K562 (cell line): ENCODE measurements at regions not wholly inside any gene's neighbourhood (a gene's known extent, or its start where the extent isn't known, plus 50 kb on each side); places are given as distances from the start of the nearest gene placed in this dataset.

ENCODE experiments used
- ATAC-seq: fragments of 200-7000 bp; cut with Tn5 transposase; 3 replicates; pipeline ENCODE4 v1.9.1; 2020; ENCODE audit warnings: moderate library complexity
- BruUV-seq: library from RNA; stranded (reverse); fragments of 400-500 nt; replicated peaks from 2 replicates; lab custom pipeline; 2021; lab: Mats Ljungman, UMichigan
- CTCF ChIA-PET: fragments of 300-600 bp; formaldehyde crosslinking; extraction: SDS; loops from one replicate; lab custom pipeline; 2021; ENCODE audit warnings: low intra/inter-chr PET ratio; lab: Yijun Ruan, JAX
- POLR2A ChIA-PET: fragments of 300-600, 350-650 bp; sonication (Branson Sonifier 250); formaldehyde crosslinking; extraction: SDS; loops from one replicate; lab custom pipeline; 2021; ENCODE audit warnings: antibody characterized with exemption, inconsistent platforms; lab: Yijun Ruan, JAX
- DNase-seq, 4 experiments: peaks; one replicate each; pipeline versions ENCODE4 v3.0.0 to v3.0.0-alpha.2; 2011 to 2018; ENCODE audit warnings: low spot score in 3 of 4, mixed read lengths in 3 of 4; ENCODE audit errors: extremely low read depth in 1 of 4
- FAIRE-seq: peaks from 2 replicates; lab custom pipeline; 2011; peaks lifted over from hg19 to GRCh38; lab: Jason Lieb, UNC
- H2AFZ ChIP-seq: 2 replicates; pipeline ENCODE4 v1.6.0; 2011; ENCODE audit warnings: low read depth, low read length, control low read depth, inconsistent platforms
- H3K27ac ChIP-seq: fragments of 200-600 bp; 3 replicates; pipeline ENCODE4 v1.8.0; 2011; ENCODE audit warnings: low read depth, mild to moderate bottlenecking, control low read depth, inconsistent platforms, low read length, moderate library complexity, mixed read lengths; ENCODE audit errors: extremely low read depth
- H3K27me3 ChIP-seq, 2 experiments: fragments of 300-600 bp in 1 of 2; 2 replicates in 1 of 2; 3 replicates in 1 of 2; pipeline versions ENCODE4 v1.6.0 to v1.8.0; 2011; ENCODE audit warnings: inconsistent platforms in 2 of 2, low read length in 2 of 2, mild to moderate bottlenecking in 1 of 2, mixed read lengths in 1 of 2, moderate library complexity in 1 of 2; ENCODE audit not compliant: control insufficient read depth in 2 of 2, insufficient read depth in 2 of 2
- H3K36me3 ChIP-seq: fragments of 300-600 bp; 3 replicates; pipeline ENCODE4 v1.8.0; 2011; ENCODE audit warnings: mild to moderate bottlenecking, low read length, inconsistent platforms; ENCODE audit not compliant: control insufficient read depth, insufficient read depth
- H3K4me1 ChIP-seq, 2 experiments: fragments of 200-600 bp in 1 of 2; replicated peaks in 1 of 2; 2 replicates in 1 of 2; 3 replicates in 1 of 2; pipeline versions ENCODE4 v1.5.1 to v1.8.0; 2011; ENCODE audit warnings: inconsistent platforms in 2 of 2, low read length in 2 of 2, mild to moderate bottlenecking in 1 of 2, mixed read lengths in 1 of 2, moderate library complexity in 1 of 2; ENCODE audit not compliant: control insufficient read depth in 2 of 2, insufficient read depth in 2 of 2
- H3K4me2 ChIP-seq: 2 replicates; pipeline ENCODE4 v1.6.1; 2011; ENCODE audit warnings: low read length, control low read depth, inconsistent platforms, mixed read lengths; ENCODE audit not compliant: insufficient read depth
- H3K4me3 ChIP-seq: fragments of 200-600 bp; sonication (generic), shearing (Covaris generic); 2 replicates; pipeline ENCODE4 v1.5.1; 2016; ENCODE audit warnings: control low read depth, inconsistent platforms
- H3K79me2 ChIP-seq: fragments of 200-600 bp; 3 replicates; pipeline ENCODE4 v1.8.0; 2011; ENCODE audit warnings: low read length, inconsistent platforms; ENCODE audit not compliant: control insufficient read depth, insufficient read depth
- H3K9ac ChIP-seq, 2 experiments: 2 replicates each; pipeline versions ENCODE4 v1.6.0 to v1.6.1; 2011; ENCODE audit warnings: low read depth in 2 of 2, low read length in 2 of 2, control low read depth in 1 of 2, inconsistent platforms in 1 of 2, mild to moderate bottlenecking in 1 of 2, mixed read lengths in 1 of 2; ENCODE audit not compliant: insufficient read depth in 1 of 2
- H3K9me1 ChIP-seq: one replicate; pipeline ENCODE4 v1.6.0; 2011; ENCODE audit warnings: inconsistent platforms, mild to moderate bottlenecking, low read length, moderate library complexity; ENCODE audit not compliant: control insufficient read depth, insufficient read depth
- H3K9me3 ChIP-seq: replicated peaks from 2 replicates; pipeline ENCODE4 v1.5.1; 2011; ENCODE audit warnings: low read depth, low read length, inconsistent platforms; ENCODE audit not compliant: control insufficient read depth, insufficient read depth
- H4K20me1 ChIP-seq: replicated peaks from 2 replicates; pipeline ENCODE4 v1.6.1; 2011; ENCODE audit warnings: low read length, inconsistent platforms, mixed read lengths; ENCODE audit not compliant: control insufficient read depth, insufficient read depth
- CCAR2 ChIP-seq: fragments of 200-400 bp; formaldehyde crosslinking; IDR thresholded peaks from 2 replicates; pipeline ENCODE4 v1.6.1; 2017; ENCODE audit warnings: mild to moderate bottlenecking, low read depth, low read length
- DPF2 ChIP-seq: fragments of 450-650 bp; IDR thresholded peaks from 2 replicates; pipeline ENCODE4 v1.6.1; 2016
- JUND ChIP-seq, 2 experiments: IDR thresholded peaks; 2 replicates in 1 of 2; 3 replicates in 1 of 2; pipeline ENCODE4 v1.6.1; 2011; ENCODE audit warnings: borderline replicate concordance in 2 of 2, low read depth in 2 of 2, low read length in 2 of 2, improper control_type of control experiment in 1 of 2, missing biosample characterization in 1 of 2, missing genetic modification characterization in 1 of 2, missing genetic modification reagents in 1 of 2
- MCM3 ChIP-seq: fragments of 450-650 bp; IDR thresholded peaks from 2 replicates; pipeline ENCODE4 v1.6.1; 2016
- TAF7 ChIP-seq: fragments of 450-650 bp; IDR thresholded peaks from 2 replicates; pipeline ENCODE4 v1.6.1; 2016; ENCODE audit warnings: missing genetic modification characterization, missing compliant biosample characterization
- TEAD2 ChIP-seq: fragments of 450-650 bp; IDR thresholded peaks from 2 replicates; pipeline ENCODE4 v1.6.1; 2016; ENCODE audit warnings: missing genetic modification characterization, control low read depth, missing compliant biosample characterization
- ZEB2 ChIP-seq: fragments of 450-650 bp; IDR thresholded peaks from 2 replicates; pipeline ENCODE4 v1.6.1; 2016
- in situ Hi-C: fragments of 300-500 bp; cut with MboI; formaldehyde crosslinking; loops from 4 replicates; pipeline ENCODE4 v1.15.0; 2018; ENCODE audit warnings: inconsistent platforms, mixed read lengths
- intact Hi-C: fragments of 100-400 bp; cut with micrococcal nuclease; formaldehyde crosslinking; loops from 2 replicates; pipeline ENCODE4 v1.14.2; 2022
- TF ChIP-seq, protein P1 (sequence below): conservative IDR thresholded peaks from 2 replicates; pipeline ENCODE4 v1.6.1; 2011; ENCODE audit warnings: low read depth, mild to moderate bottlenecking, low read length; ENCODE audit not compliant: control insufficient read depth
- TF ChIP-seq, protein P2 (sequence below): fragments of 450-650 bp; IDR thresholded peaks from 2 replicates; pipeline ENCODE4 v1.6.1; 2018; ENCODE audit warnings: mild to moderate bottlenecking, low read depth; ENCODE audit not compliant: partially characterized antibody
- TF ChIP-seq, protein P3 (sequence below), 2 experiments: fragments of 150-350 bp in 1 of 2; IDR thresholded peaks; 2 replicates each; pipeline ENCODE4 v1.6.1; 2012 to 2016; ENCODE audit warnings: low read depth in 2 of 2, low read length in 2 of 2, mild to moderate bottlenecking in 1 of 2, moderate library complexity in 1 of 2

DNA sequence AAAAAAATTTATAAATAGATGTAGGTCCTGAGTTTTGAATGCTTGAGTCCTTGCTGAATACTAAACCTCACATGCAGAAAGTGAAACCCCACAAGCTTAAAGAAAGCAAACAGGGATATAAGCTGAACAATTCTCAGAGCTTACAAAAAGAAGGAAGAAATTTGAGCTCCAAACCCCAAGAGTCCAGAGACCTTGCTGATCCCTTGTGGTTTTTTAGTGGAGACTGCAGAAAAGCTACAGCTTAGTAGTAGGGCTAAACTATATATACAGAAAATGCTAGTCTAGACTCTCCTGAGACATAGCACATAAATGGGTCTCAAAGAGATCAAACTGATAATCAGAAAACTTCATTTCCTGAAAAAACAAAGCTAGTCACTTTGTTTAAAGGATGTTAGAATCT lies 1548.1 kb upstream of the ZEB2 start:
- Histone ChIP-seq H2AFZ (no peak overlapping the region), H3K36me3 (no peaks in the 10 kb centered on the region), H3K79me2 (no peaks in the 10 kb centered on the region), H3K27me3 (no peaks in the 10 kb centered on the region), H3K27ac (no peak overlapping the region), H3K4me1 (no peaks in the 10 kb centered on the region), H3K9me1 (no peaks in the 10 kb centered on the region), H4K20me1 (no peaks in the 10 kb centered on the region), H3K9ac (no peak overlapping the region), H3K4me3 (no peak overlapping the region), H3K4me2 (no peak overlapping the region), H3K9me3 (no peaks in the 10 kb centered on the region)
- TF ChIP-seq, protein P1, sequence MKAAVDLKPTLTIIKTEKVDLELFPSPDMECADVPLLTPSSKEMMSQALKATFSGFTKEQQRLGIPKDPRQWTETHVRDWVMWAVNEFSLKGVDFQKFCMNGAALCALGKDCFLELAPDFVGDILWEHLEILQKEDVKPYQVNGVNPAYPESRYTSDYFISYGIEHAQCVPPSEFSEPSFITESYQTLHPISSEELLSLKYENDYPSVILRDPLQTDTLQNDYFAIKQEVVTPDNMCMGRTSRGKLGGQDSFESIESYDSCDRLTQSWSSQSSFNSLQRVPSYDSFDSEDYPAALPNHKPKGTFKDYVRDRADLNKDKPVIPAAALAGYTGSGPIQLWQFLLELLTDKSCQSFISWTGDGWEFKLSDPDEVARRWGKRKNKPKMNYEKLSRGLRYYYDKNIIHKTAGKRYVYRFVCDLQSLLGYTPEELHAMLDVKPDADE = no peak
- TF ChIP-seq, protein P2, sequence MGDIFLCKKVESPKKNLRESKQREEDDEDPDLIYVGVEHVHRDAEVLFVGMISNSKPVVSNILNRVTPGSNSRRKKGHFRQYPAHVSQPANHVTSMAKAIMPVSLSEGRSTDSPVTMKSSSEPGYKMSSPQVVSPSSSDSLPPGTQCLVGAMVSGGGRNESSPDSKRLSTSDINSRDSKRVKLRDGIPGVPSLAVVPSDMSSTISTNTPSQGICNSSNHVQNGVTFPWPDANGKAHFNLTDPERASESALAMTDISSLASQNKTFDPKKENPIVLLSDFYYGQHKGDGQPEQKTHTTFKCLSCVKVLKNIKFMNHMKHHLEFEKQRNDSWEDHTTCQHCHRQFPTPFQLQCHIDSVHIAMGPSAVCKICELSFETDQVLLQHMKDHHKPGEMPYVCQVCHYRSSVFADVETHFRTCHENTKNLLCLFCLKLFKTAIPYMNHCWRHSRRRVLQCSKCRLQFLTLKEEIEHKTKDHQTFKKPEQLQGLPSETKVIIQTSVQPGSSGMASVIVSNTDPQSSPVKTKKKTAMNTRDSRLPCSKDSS = no peak
- TF ChIP-seq TAF7 (tag) (no peak), DPF2 (no peak), MCM3 (no peak), JUND (IDR thresholded peaks at IDR 0.05; ENCODE audit: borderline replicate concordance, low read depth, low read length) (no peak), JUND (tag; IDR thresholded peaks at IDR 0.05; ENCODE audit: borderline replicate concordance, low read depth, low read length) (no peak), TEAD2 (tag) (no peak), CCAR2 (no peak), ZEB2 (no peak)
- TF ChIP-seq, protein P3, sequence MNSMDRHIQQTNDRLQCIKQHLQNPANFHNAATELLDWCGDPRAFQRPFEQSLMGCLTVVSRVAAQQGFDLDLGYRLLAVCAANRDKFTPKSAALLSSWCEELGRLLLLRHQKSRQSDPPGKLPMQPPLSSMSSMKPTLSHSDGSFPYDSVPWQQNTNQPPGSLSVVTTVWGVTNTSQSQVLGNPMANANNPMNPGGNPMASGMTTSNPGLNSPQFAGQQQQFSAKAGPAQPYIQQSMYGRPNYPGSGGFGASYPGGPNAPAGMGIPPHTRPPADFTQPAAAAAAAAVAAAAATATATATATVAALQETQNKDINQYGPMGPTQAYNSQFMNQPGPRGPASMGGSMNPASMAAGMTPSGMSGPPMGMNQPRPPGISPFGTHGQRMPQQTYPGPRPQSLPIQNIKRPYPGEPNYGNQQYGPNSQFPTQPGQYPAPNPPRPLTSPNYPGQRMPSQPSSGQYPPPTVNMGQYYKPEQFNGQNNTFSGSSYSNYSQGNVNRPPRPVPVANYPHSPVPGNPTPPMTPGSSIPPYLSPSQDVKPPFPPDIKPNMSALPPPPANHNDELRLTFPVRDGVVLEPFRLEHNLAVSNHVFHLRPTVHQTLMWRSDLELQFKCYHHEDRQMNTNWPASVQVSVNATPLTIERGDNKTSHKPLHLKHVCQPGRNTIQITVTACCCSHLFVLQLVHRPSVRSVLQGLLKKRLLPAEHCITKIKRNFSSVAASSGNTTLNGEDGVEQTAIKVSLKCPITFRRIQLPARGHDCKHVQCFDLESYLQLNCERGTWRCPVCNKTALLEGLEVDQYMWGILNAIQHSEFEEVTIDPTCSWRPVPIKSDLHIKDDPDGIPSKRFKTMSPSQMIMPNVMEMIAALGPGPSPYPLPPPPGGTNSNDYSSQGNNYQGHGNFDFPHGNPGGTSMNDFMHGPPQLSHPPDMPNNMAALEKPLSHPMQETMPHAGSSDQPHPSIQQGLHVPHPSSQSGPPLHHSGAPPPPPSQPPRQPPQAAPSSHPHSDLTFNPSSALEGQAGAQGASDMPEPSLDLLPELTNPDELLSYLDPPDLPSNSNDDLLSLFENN (IDR thresholded peaks at IDR 0.05; ENCODE audit: low read depth in 2 of 2, low read length in 2 of 2) = no peak
- intact Hi-C loops (no loop called here), in situ Hi-C loops (no loop called here)
- BruUV-seq = no TSS peak
- ChIA-PET POLR2A (no interaction called here), CTCF (no interaction called here)
- ATAC-seq (no peak), FAIRE-seq (no peak), DNase-seq (no peak)
